Omental fat pad (tissue), 3 donors: ENCODE measurements at regions not wholly inside any gene's neighbourhood (a gene's known extent, or its start where the extent isn't known, plus 50 kb on each side); places are given as distances from the start of the nearest gene placed in this dataset.

Source experiments
- ATAC-seq: fragments of 150-250 bp; one replicate; pipeline ENCODE4 v1.9.1; 2016; ENCODE audit warnings: mild to moderate bottlenecking, moderate library complexity; ENCODE audit not compliant: low FRiP score
- DNase-seq: peaks from one replicate; pipeline ENCODE4 v3.0.0-alpha.2; 2019; ENCODE audit warnings: low spot score
- CTCF ChIP-seq, 3 donors: fragments of 450-650 bp; IDR thresholded peaks; one replicate each; pipeline ENCODE4 v1.5.1; 2016 to 2017; ENCODE audit warnings: antibody characterized with exemption in 3 of 3, mild to moderate bottlenecking in 3 of 3, moderate library complexity in 2 of 3

DNA sequence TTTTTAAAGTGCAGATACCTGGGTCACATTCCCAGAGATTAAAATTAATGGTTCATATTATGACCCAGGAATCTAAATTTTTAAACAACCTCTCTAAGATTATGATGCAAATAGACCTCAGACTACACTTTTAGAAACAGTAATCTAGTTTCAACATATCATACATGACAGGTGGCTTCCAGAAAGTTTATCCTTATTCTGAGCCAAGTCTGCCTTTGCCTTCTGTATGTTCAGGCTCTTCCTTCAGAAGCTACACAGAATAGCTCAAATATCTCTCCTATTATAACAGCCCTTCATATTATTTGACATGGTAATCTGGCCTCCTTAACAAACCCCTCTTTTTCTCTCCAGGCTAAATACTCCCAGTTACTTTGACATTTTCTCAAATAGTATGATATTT, 101.9 kb downstream of the FZD1 start:
- no peak for TF ChIP-seq CTCF (IDR thresholded peaks at IDR 0.05)
- no peak for ATAC-seq

GRCh38 chr7:91367812-91368578, 103.8 kb downstream of the FZD1 start:
- ATAC-seq (no peak), DNase-seq (no peak)
- no peak for TF ChIP-seq CTCF (IDR thresholded peaks at IDR 0.05)

More for the DNA sequence above, 101.9 kb downstream of the FZD1 start:
- no peak for DNase-seq

DNA sequence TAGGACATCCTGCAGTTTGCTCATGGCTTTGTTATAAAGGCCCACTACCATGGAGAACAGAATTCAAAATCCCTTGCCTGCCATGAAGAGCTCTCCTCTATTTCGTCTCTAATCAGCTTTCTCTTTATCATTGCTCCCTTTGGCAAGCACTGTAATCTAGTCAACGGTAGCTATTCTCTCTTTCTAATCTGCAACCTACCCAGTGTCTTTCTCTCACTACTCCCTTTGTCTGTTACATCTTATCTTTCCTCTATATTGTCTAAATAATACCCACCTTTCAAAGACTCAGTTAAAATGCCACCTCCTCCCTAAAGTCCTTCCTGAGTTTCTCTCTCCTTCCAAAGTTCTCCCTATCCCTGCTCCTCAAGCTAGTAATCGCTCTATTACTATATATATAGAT, 108.1 kb downstream of the FZD1 start:
- ATAC-seq (no peak), DNase-seq (no peak)
- TF ChIP-seq CTCF (IDR thresholded peaks at IDR 0.05), result no peak

DNA sequence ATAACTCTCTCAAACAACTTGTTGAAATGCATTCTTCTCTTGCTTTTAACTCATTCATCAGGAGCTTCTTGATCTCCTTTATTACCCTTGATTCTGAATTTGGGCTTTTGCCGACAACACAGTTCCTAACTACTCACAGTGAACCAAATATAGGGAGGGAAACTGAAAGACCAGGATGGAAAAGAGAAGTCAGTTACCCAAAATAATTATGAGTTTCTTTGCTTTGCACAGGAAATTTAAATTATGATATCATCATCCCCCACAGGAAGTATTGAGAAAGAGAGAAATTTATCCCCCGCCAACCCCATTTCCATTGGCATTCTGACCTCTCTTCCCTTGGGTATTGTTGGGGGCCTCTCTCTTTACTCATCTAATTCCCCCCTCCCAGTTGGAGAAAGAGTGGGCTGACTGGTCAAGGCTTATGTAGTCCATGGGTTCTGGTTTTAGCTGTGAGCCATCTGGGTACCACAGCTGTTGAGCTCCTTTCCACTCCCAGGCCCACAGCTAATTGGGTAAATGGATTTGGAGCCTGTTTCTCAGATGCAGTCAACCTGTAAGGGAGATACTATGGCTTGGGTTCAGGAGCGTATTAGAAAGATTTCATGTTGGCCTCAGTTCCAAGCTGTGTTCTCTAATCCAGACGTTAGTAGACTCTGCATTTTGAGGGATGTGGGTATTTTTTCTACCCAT, 109.0 kb downstream of the FZD1 start:
- ATAC-seq (no peak), DNase-seq (no peak)
- no peak for TF ChIP-seq CTCF (IDR thresholded peaks at IDR 0.05)

- no peak for TF ChIP-seq CTCF (IDR thresholded peaks at IDR 0.05)
- no peak for ATAC-seq
- no peak for DNase-seq
Observed at GRCh38 chr7:91374321-91374989, 110.2 kb downstream of the FZD1 start.

GRCh38 chr7:91375378-91375777, 111.1 kb downstream of the FZD1 start:
- DNase-seq, result no peak
- TF ChIP-seq CTCF (IDR thresholded peaks at IDR 0.05), result no peak
- ATAC-seq, result no peak
